Central memory CD8-positive, alpha-beta T cell (primary cell): ENCODE measurements at regions not wholly inside any gene's neighbourhood (a gene's known extent, or its start where the extent isn't known, plus 50 kb on each side); places are given as distances from the start of the nearest gene placed in this dataset.

Experiments
- ATAC-seq: fragments of 150-1000 bp; cut with Tn5 transposase; replicated peaks from 2 replicates; pipeline ENCODE4 v1.10.0; 2022; ENCODE audit warnings: mild to moderate bottlenecking, moderate FRiP score, moderate number of reproducible peaks; ENCODE audit not compliant: poor library complexity, severe bottlenecking; ENCODE audit errors: extremely low read depth
- DNase-seq, 2 donors: peaks; one replicate each; pipeline ENCODE4 v3.0.0; 2021; ENCODE audit warnings: low spot score in 2 of 2
- H3K27ac Mint-ChIP-seq: one replicate; pipeline ENCODE4 v1.8.0; 2022; ENCODE audit warnings: low read depth, mild to moderate bottlenecking, moderate library complexity, mixed read lengths
- H3K27me3 Mint-ChIP-seq: one replicate; pipeline ENCODE4 v1.8.0; 2022; ENCODE audit warnings: mixed read lengths
- H3K36me3 Mint-ChIP-seq: one replicate; pipeline ENCODE4 v1.8.0; 2022; ENCODE audit warnings: mild to moderate bottlenecking, moderate library complexity, mixed read lengths; ENCODE audit not compliant: insufficient read depth
- H3K4me1 Mint-ChIP-seq: one replicate; pipeline ENCODE4 v1.8.0; 2022; ENCODE audit warnings: mixed read lengths
- H3K4me3 Mint-ChIP-seq: one replicate; pipeline ENCODE4 v1.8.0; 2022; ENCODE audit warnings: mild to moderate bottlenecking, moderate library complexity, mixed read lengths
- H3K9me3 Mint-ChIP-seq: one replicate; pipeline ENCODE4 v1.8.0; 2022; ENCODE audit warnings: mixed read lengths

GRCh38 chr20:2047456-2048092, 53.7 kb upstream of the PDYN start:
- ATAC-seq (no peak), DNase-seq (no peak)
- no peaks in the 10 kb centered on the region for H3K36me3 Mint-ChIP-seq
- H3K27ac Mint-ChIP-seq, result no peak overlapping the region
- H3K4me3 Mint-ChIP-seq, result no peak overlapping the region
- no peaks in the 10 kb centered on the region for H3K9me3 Mint-ChIP-seq
- no peaks in the 10 kb centered on the region for H3K4me1 Mint-ChIP-seq
- peaks cover 80% of the 10 kb centered on the region for H3K27me3 Mint-ChIP-seq

- DNase-seq, result no peak
- Mint-ChIP-seq H3K4me1 (no peaks in the 10 kb centered on the region), H3K9me3 (no peaks in the 10 kb centered on the region), H3K36me3 (no peaks in the 10 kb centered on the region), H3K4me3 (no peak overlapping the region), H3K27me3 (peaks cover 64% of the 10 kb centered on the region), H3K27ac (no peak overlapping the region)
- no peak for ATAC-seq
Observed at GRCh38 chr20:2045101-2045500, 51.2 kb upstream of the PDYN start.
